ENCODE measurements at regions not wholly inside any gene's neighbourhood (a gene's known extent, or its start where the extent isn't known, plus 50 kb on each side); places are given as distances from the start of the nearest gene placed in this dataset.

DNA sequence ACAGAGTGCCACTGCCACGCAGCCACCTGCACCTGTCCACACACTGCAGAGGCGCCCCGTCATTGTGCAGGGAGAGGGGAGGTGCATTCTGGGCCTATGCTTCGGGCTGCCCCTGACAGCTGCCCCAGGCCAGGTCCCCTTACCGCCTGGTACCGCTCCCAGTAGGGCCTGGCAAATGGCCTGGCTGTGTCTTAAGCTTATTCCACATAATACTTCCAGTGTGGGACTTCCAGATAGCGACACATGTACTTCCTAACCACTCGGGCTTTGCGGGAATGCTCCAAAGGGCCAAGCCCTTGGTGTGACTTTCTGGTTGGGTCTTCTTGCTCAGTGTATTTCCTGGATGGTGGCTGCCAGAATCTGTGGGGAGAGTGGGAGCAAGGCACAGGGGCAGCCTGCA lies 254.3 kb upstream of the CHRNA7 start:
- TF ChIP-seq, protein P1, sequence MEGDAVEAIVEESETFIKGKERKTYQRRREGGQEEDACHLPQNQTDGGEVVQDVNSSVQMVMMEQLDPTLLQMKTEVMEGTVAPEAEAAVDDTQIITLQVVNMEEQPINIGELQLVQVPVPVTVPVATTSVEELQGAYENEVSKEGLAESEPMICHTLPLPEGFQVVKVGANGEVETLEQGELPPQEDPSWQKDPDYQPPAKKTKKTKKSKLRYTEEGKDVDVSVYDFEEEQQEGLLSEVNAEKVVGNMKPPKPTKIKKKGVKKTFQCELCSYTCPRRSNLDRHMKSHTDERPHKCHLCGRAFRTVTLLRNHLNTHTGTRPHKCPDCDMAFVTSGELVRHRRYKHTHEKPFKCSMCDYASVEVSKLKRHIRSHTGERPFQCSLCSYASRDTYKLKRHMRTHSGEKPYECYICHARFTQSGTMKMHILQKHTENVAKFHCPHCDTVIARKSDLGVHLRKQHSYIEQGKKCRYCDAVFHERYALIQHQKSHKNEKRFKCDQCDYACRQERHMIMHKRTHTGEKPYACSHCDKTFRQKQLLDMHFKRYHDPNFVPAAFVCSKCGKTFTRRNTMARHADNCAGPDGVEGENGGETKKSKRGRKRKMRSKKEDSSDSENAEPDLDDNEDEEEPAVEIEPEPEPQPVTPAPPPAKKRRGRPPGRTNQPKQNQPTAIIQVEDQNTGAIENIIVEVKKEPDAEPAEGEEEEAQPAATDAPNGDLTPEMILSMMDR (IDR thresholded peaks at IDR 0.05) = no peak
- no peak for TF ChIP-seq POLR2A (IDR thresholded peaks at IDR 0.05)

Measured in thyroid gland (tissue), 4 donors.